GM23338 (cell line): ENCODE measurements at regions not wholly inside any gene's neighbourhood (a gene's known extent, or its start where the extent isn't known, plus 50 kb on each side); places are given as distances from the start of the nearest gene placed in this dataset.

Source experiments
- ATAC-seq: fragments of 200-7000 bp; cut with Tn5 transposase; 3 replicates; pipeline ENCODE4 v1.9.1; 2020
- DNase-seq: peaks from one replicate; pipeline ENCODE4 v3.0.0-alpha.2; 2015; ENCODE audit warnings: low spot score
- H2AFZ ChIP-seq: fragments of 200-600 bp; sonication (generic); 2 replicates; pipeline ENCODE4 v1.8.0; 2016; ENCODE audit warnings: antibody characterized with exemption, mild to moderate bottlenecking, moderate library complexity
- H3F3A ChIP-seq: fragments of 200-600 bp; sonication (generic); replicated peaks from 2 replicates; pipeline ENCODE4 v1.8.0; 2017; ENCODE audit warnings: antibody characterized with exemption, mixed run types, low read depth
- H3K27ac ChIP-seq: fragments of 200-600 bp; sonication (generic); 2 replicates; pipeline ENCODE4 v1.6.1; 2016; ENCODE audit warnings: low read depth
- H3K27me3 ChIP-seq: fragments of 200-600 bp; sonication (generic); 2 replicates; pipeline ENCODE4 v1.8.0; 2016; ENCODE audit warnings: mild to moderate bottlenecking, mixed run types, moderate library complexity; ENCODE audit not compliant: insufficient read depth
- H3K36me3 ChIP-seq: fragments of 200-600 bp; sonication (generic); 2 replicates; pipeline ENCODE4 v1.8.0; 2016; ENCODE audit warnings: mild to moderate bottlenecking; ENCODE audit not compliant: insufficient read depth
- H3K4me1 ChIP-seq: fragments of 200-600 bp; sonication (generic); 2 replicates; pipeline ENCODE4 v1.8.0; 2016; ENCODE audit warnings: mild to moderate bottlenecking, moderate library complexity; ENCODE audit not compliant: insufficient read depth
- H3K4me2 ChIP-seq: fragments of 200-600 bp; sonication (generic); 2 replicates; pipeline ENCODE4 v1.7.1; 2017; ENCODE audit warnings: mixed run types
- H3K4me3 ChIP-seq: fragments of 200-600 bp; sonication (generic); 2 replicates; pipeline ENCODE4 v1.6.1; 2016; ENCODE audit warnings: mixed run types
- H3K79me2 ChIP-seq: fragments of 200-600 bp; sonication (generic); replicated peaks from 2 replicates; pipeline ENCODE4 v1.8.0; 2017; ENCODE audit warnings: mild to moderate bottlenecking; ENCODE audit not compliant: insufficient read depth
- H3K9me2 ChIP-seq: fragments of 200-600 bp; sonication (generic); 2 replicates; pipeline ENCODE4 v1.8.0; 2017; ENCODE audit not compliant: insufficient read depth
- H4K20me1 ChIP-seq: fragments of 200-600 bp; sonication (generic); replicated peaks from 2 replicates; pipeline ENCODE4 v1.8.0; 2017; ENCODE audit warnings: mild to moderate bottlenecking; ENCODE audit not compliant: insufficient read depth
- H3K27ac Mint-ChIP-seq: 2 replicates; pipeline ENCODE4 v1.8.0; 2020; ENCODE audit warnings: inconsistent platforms, mild to moderate bottlenecking, moderate library complexity, mixed read lengths
- H3K27me3 Mint-ChIP-seq: 3 replicates; pipeline ENCODE4 v1.8.0; 2022; ENCODE audit warnings: low read depth, mild to moderate bottlenecking, moderate library complexity, mixed read lengths, inconsistent platforms; ENCODE audit not compliant: insufficient read depth, poor library complexity
- H3K36me3 Mint-ChIP-seq: 3 replicates; pipeline ENCODE4 v1.8.0; 2021; ENCODE audit warnings: low read depth, mild to moderate bottlenecking, inconsistent platforms, moderate library complexity, mixed read lengths
- H3K4me1 Mint-ChIP-seq: 3 replicates; pipeline ENCODE4 v1.8.0; 2020; ENCODE audit warnings: mild to moderate bottlenecking, inconsistent platforms, mixed read lengths
- H3K4me3 Mint-ChIP-seq: 3 replicates; pipeline ENCODE4 v1.8.0; 2021; ENCODE audit warnings: moderate library complexity, mild to moderate bottlenecking, inconsistent platforms, mixed read lengths
- H3K9me3 Mint-ChIP-seq: 3 replicates; pipeline ENCODE4 v1.8.0; 2020; ENCODE audit warnings: moderate library complexity, mild to moderate bottlenecking, inconsistent platforms, mixed read lengths
- ETS1 ChIP-seq: IDR thresholded peaks from 2 replicates; pipeline ENCODE4 v1.6.1; 2016; ENCODE audit warnings: antibody characterized with exemption
- EZH2phosphoT487 ChIP-seq: fragments of 200-600 bp; sonication (generic); IDR thresholded peaks from one replicate; pipeline ENCODE4 v1.8.1; 2018; ENCODE audit warnings: antibody characterized with exemption; ENCODE audit not compliant: unreplicated experiment
- NANOG ChIP-seq: IDR thresholded peaks from 2 replicates; pipeline ENCODE4 v1.6.1; 2016; ENCODE audit warnings: antibody characterized with exemption, borderline replicate concordance
- POLR2AphosphoS5 ChIP-seq: IDR thresholded peaks from 2 replicates; pipeline ENCODE4 v1.6.1; 2016; ENCODE audit warnings: antibody characterized with exemption, low read depth
- REST ChIP-seq: IDR thresholded peaks from one replicate; pipeline ENCODE4 v1.6.1; 2018; ENCODE audit warnings: antibody characterized with exemption; ENCODE audit not compliant: unreplicated experiment
- TF ChIP-seq, protein P1 (sequence below): fragments of 250-450 bp; sonication (Bioruptor Pico); IDR thresholded peaks from 2 replicates; pipeline ENCODE4 v1.5.0; 2020; ENCODE audit warnings: mild to moderate bottlenecking, moderate library complexity

DNA sequence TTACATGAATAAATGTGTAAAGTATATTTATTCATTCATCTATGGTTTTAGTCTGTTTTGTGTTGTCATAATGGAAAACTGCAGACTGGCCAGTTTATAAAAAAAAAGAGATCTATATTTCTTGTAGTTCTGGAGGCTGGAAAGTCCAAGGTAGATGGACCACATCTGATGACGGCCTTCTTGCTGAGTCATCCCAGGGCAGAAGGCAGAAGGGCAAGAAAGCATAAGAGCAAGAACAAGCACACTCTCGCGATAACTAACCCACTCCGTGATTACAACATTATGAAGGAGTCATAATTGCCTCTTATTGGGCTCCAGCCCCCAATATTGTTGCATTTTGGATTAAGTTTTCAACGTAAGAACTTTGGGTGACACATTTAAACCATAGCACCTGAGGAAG, 180.4 kb upstream of the DAB2 start (continued):
- TF ChIP-seq, protein P1, sequence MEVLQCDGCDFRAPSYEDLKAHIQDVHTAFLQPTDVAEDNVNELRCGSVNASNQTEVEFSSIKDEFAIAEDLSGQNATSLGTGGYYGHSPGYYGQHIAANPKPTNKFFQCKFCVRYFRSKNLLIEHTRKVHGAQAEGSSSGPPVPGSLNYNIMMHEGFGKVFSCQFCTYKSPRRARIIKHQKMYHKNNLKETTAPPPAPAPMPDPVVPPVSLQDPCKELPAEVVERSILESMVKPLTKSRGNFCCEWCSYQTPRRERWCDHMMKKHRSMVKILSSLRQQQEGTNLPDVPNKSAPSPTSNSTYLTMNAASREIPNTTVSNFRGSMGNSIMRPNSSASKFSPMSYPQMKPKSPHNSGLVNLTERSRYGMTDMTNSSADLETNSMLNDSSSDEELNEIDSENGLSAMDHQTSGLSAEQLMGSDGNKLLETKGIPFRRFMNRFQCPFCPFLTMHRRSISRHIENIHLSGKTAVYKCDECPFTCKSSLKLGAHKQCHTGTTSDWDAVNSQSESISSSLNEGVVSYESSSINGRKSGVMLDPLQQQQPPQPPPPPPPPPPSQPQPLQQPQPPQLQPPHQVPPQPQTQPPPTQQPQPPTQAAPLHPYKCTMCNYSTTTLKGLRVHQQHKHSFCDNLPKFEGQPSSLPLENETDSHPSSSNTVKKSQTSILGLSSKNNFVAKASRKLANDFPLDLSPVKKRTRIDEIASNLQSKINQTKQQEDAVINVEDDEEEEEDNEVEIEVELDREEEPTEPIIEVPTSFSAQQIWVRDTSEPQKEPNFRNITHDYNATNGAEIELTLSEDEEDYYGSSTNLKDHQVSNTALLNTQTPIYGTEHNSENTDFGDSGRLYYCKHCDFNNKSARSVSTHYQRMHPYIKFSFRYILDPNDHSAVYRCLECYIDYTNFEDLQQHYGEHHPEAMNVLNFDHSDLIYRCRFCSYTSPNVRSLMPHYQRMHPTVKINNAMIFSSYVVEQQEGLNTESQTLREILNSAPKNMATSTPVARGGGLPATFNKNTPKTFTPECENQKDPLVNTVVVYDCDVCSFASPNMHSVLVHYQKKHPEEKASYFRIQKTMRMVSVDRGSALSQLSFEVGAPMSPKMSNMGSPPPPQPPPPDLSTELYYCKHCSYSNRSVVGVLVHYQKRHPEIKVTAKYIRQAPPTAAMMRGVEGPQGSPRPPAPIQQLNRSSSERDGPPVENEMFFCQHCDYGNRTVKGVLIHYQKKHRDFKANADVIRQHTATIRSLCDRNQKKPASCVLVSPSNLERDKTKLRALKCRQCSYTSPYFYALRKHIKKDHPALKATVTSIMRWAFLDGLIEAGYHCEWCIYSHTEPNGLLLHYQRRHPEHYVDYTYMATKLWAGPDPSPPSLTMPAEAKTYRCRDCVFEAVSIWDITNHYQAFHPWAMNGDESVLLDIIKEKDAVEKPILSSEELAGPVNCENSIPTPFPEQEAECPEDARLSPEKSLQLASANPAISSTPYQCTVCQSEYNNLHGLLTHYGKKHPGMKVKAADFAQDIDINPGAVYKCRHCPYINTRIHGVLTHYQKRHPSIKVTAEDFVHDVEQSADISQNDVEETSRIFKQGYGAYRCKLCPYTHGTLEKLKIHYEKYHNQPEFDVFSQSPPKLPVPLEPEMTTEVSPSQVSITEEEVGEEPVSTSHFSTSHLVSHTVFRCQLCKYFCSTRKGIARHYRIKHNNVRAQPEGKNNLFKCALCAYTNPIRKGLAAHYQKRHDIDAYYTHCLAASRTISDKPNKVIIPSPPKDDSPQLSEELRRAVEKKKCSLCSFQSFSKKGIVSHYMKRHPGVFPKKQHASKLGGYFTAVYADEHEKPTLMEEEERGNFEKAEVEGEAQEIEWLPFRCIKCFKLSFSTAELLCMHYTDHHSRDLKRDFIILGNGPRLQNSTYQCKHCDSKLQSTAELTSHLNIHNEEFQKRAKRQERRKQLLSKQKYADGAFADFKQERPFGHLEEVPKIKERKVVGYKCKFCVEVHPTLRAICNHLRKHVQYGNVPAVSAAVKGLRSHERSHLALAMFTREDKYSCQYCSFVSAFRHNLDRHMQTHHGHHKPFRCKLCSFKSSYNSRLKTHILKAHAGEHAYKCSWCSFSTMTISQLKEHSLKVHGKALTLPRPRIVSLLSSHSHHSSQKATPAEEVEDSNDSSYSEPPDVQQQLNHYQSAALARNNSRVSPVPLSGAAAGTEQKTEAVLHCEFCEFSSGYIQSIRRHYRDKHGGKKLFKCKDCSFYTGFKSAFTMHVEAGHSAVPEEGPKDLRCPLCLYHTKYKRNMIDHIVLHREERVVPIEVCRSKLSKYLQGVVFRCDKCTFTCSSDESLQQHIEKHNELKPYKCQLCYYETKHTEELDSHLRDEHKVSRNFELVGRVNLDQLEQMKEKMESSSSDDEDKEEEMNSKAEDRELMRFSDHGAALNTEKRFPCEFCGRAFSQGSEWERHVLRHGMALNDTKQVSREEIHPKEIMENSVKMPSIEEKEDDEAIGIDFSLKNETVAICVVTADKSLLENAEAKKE (CRISPR knock-in tag): no peak
- no peak for TF ChIP-seq EZH2phosphoT487
- TF ChIP-seq NANOG: no peak
- no peak for TF ChIP-seq ETS1
- TF ChIP-seq REST: no peak

GRCh38 chr5:39604491-39604890, 179.7 kb upstream of the DAB2 start:
- Histone ChIP-seq H3K9me2 (no peaks in the 10 kb centered on the region), H4K20me1 (no peaks in the 10 kb centered on the region), H3K4me2 (no peak overlapping the region), H3K27me3 (no peaks in the 10 kb centered on the region), H2AFZ (no peak overlapping the region), H3K4me3 (no peak overlapping the region), H3F3A (no peaks in the 10 kb centered on the region), H3K36me3 (no peaks in the 10 kb centered on the region), H3K27ac (no peak overlapping the region), H3K4me1 (no peaks in the 10 kb centered on the region), H3K79me2 (no peaks in the 10 kb centered on the region)
- no peak overlapping the region for H3K4me3 Mint-ChIP-seq
- H3K9me3 Mint-ChIP-seq: no peaks in the 10 kb centered on the region
- DNase-seq (no peak), ATAC-seq (no peak)
- no peak overlapping the region for H3K27ac Mint-ChIP-seq
- H3K27me3 Mint-ChIP-seq: no peaks in the 10 kb centered on the region
- H3K4me1 Mint-ChIP-seq: no peaks in the 10 kb centered on the region
- no peaks in the 10 kb centered on the region for H3K36me3 Mint-ChIP-seq
- TF ChIP-seq POLR2AphosphoS5 (no peak), EZH2phosphoT487 (no peak), NANOG (no peak)
